DMS153 (cell line): ENCODE measurements at regions not wholly inside any gene's neighbourhood (a gene's known extent, or its start where the extent isn't known, plus 50 kb on each side); places are given as distances from the start of the nearest gene placed in this dataset.

Experiments used
- DNase-seq: peaks from one replicate; lab custom pipeline; 2025; lab: John Stamatoyannopoulos, UW

DNA sequence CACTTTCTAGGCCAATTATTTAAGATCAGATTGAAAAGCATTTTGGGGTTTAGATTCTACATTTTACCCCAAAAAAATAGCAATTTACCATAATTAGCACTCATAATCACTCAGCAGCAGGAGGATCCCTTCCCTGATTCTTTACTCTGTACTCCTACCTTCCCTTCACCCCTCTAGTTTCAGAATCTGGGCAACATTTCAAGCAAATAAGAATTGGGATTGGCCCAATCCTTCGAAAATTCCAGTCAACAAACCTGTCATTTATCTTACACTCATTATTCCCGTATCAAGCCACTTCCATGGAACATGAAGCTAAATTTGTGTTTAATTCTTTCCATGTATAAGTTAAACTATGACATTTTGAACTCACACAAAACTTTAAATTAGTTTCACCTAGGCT, 349.1 kb upstream of the USP15 start:
- no peak for DNase-seq

DNA sequence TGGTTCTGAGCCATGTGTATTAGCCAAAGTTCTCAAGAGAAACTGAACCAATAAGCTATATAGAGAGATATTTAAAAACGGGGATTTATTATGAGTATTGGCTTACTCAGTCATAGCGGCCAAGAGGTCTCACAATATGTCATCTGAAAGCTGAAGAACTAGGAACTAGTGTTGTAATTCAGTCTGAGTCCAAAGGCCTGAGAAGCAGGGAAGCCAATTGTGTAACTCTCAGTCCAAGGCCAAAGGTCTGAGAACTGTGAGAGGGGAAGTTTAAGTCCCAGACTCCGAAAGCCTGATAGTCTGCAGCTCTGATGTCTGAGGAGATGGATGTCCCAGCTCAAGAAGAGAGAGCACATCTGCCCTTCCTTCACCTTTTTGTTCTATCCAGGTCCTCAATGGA, 344.8 kb upstream of the USP15 start:
- DNase-seq = no peak

DNA sequence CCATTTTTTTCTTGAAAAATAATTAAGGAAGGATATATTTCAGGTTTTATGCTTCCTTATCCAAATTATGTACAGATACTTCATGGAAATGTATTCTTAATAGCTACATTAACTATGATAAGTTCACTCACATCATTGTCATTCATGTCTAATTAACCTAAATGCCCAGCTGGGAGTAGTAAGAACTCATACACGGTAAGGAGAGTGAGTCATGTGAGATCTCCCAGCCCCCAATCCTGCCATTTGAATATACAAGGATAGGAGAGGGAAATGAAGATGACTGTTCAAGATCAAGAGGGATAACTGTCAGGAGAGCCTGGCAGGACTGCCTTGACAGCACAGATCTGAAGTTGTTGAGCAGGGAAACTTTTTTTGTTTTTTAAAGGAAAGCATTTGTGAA, 343.4 kb upstream of the USP15 start:
- DNase-seq = no peak

DNA sequence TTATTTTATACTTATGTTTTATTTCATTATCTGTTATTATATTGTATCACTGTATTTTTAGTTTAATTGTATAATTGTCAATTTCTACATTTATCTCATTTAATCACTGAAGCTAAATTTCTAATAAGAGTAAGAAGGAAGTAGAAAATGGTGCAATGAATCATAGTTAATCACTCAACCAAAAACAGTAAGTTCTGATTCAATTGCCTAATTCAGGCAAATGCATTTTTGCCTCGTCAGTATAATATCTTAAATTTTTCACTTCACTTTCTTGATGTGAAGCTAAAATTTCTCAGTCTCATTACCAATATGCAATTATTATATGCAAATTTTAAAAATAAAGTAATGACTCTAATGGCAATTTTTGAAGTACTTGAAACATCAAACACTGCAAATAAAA, 340.5 kb upstream of the USP15 start:
- DNase-seq = no peak

DNA sequence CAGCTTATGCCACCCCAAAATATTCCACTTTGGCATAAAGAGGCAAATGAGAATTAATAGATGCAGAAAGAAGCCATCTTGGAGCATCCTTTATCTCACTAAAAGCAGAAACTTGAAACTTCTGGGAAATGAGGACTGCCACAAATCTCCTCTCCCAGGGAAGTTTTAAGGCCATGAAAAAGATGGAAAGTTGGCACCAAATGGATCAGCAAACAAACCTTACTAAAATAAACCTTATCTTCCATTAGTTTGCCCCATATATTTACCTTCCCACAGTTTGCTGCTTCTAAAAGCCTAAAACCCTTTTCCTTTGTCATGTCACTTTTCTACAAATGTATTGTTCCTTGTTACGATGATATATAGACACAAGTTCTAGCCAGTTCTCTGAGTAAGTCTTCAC, 340.0 kb upstream of the USP15 start:
- no peak for DNase-seq

DNA sequence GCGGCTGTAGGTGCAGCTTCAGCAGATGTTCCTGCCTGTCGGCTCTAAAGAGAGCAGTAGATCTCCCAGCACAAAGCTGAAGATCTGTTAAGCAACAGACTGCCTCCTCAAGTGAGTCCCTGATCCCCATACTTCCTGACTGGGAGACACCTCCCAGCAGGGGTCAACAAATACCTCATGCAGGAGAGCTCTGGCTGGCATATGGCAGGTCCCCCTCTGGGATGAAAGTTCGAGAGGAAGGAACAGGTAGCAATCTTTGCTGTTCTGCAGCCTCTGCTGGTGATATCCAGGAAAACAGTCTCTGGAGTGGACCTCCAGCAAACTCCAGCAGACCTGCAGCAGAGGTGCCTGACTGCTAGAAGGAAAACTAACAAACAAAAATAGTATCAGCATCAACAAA, 337.1 kb upstream of the USP15 start:
- no peak for DNase-seq

DNA sequence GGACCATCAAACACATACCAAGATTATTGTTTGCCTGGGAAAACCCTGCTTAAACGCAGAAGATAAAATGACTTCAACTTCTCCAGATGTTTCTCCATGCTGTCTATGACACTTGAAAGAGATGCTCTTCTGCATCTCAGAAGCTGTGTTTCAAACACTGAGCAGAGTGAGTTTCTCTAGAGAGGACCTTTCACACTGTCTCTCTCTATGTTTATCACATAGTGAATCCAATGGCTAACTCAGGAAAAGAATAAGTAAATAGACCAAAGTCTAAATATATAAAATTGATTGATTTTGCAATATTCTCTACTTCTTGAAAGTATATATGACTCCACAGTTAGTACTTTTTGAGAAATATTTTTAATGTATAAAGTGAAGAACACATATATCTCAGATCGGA, 325.6 kb upstream of the USP15 start:
- DNase-seq = no peak

DNA sequence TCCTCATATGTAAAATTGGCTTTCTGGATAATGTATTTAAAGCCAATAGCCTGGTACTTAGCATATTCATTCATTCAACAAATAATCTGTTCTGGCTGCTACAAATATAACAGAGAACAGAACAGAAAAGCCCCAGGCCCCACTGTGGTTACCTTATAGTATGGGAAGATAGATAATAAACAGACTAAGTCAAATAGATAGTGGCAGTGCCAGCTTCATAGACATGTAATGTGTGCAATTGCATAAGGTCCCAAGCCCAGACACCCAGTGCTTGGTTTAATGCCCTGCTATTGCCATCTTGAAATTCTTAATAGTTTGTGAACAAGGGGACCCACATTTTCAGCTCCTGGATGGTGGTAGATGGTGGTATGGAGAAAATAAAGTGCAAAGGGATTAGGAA, 320.2 kb upstream of the USP15 start:
- DNase-seq = no peak

DNA sequence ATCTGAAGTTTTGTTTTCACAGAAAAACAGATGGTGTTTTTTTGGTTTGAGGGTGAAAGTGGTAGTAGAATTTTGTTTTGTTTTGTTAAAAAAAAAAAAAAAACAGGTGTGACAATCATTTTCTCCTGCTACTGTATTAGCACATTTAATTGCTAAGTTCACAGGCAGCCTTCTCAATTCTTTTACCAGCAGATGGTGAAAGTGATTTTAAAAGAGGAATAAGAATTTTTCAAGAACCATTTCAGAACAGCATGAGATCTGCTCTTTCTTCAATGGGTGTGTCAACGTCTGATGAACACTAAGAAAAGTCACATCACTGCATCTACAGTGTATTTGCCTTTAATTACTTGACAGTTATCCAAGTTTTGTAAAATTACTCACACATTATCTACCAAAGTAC, 303.7 kb upstream of the USP15 start:
- no peak for DNase-seq

DNA sequence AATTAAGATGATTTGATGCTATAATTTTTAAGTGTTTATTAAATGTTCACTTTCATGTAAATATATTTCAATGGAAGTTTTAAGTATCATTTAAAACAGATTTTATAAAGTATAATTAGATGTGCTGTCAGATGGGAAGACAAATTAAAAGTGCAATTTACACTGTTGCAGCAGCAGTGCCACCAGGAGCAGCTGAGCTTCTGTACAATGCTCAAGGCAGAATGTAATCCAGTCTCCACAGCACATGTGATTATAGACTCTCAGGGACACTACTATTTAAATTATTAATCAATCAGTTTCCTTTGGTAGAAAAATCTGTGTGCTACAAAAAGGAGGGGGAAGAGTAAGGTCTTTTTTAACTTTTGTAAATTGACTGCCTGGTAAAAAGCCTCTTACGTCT, 285.7 kb upstream of the USP15 start:
- no peak for DNase-seq

DNA sequence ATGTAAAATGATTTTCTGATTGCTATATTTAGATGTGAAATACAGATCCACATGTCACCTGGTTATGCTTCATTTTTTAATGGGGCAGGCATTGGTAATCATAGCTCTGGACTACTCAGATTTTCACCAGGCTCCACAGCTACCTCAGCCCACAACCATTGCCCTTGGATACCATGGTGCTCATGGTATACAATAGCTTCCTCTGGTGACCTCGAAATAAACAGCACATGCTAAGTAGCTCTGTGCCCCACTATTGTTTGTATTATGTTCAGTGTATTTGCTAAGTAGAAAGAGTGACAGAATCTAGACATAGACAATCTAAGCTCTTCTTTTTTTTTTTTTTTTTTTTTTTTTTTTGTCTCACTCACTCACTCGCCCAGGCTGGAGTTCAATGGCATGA, 274.4 kb upstream of the USP15 start:
- no peak for DNase-seq

DNA sequence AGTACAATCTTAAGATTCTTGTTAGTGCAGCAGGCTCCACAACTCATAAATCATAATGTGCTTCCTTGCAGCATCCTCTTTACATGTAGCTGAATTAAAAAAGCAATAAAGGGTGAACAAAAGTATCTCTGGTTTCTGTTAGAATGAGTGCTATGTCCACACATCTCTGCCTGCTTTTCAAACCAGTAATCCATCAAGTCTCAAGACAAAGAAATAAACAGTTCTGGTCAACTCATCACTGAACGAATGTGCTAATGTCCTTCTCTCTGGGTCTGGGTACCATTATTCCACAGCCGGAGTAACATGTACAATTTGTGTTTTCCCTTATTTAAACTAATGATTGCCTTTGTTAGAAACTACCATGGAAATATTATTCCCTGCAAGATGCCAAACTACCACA, 273.0 kb upstream of the USP15 start:
- DNase-seq = no peak

DNA sequence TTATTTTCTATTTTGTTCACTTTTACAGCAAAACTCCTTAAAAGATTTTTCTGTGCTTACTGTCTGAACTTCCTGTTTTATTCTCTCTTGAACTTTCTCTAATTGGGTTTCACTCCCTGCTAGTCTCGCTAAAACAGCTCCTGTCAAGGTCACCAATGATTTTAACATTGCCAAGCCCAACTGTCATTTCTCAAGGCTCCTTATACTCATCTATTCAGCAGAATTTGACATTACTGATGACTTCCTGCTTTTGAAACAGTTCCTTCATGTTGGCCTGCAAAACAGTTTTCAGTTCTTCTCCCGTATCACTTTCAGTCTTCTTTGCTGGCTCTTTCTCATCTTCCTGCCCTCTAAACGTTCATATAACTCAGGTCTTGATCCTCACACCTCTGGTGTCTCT, 268.5 kb upstream of the USP15 start:
- DNase-seq = no peak

DNA sequence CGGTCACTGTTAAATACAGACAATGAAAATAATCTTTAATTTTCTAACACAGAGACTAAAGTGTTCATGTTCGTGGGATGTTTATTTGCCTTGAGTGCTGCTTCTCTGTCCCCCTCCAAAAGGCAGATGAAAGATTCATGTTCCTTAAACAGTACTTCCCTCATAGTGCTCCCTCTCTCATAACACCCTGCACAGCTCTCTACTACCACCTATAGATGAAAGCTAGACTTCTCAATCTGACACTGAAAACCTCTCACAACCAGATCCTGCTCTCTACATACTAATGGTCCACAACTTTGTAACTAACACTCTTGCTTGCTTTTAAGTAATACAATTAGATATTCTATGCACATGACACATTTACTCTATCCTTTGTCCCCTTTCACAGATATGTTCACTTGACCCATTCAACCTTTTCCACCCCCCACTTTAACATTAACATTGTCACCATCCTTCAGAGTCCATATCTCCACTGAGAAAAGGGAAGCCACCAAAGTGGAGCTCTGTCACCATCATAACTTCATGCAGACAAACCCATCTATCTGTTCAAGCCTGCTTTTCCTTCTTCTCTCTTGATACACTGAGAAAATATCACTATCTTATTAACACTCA, 266.4 kb upstream of the USP15 start:
- peak; percentile 20 for DNase-seq

DNA sequence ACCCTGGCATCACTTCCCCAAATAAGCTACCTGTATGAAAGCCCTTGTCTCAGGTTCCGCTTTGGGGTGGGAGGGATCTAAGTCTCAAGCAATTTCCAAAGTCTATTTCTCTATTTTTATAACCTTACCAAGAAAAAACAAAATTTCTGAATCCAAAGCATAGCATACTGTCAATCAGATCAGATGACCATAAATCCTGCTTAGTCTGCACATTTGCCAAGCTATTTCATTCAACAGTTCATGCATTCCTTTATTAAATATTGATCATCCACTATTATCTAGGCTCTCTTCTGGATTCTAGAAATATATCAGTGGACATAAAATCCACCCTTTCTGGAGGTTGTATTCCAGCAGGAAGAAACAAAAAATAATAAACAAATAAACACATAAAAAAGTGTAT, 263.5 kb upstream of the USP15 start:
- DNase-seq = no peak

DNA sequence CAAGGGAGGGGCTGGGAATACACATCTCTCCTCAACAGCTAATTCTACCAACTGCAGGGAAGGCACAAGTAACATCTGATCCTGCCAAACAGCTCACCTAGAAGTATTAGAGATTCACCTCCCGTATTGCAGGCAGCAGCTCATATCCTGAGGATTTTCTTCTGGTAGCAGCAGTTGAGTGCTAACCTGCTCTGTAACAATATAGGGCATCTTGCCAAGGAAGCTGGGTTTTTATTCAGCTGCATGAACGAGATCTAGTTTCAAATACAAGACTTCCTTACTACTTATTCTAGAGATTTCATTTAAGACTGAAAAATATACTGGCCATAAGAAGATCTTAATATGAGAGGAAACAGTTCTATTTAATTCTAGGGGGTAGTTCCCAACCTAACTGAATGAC, 261.4 kb upstream of the USP15 start:
- no peak for DNase-seq

DNA sequence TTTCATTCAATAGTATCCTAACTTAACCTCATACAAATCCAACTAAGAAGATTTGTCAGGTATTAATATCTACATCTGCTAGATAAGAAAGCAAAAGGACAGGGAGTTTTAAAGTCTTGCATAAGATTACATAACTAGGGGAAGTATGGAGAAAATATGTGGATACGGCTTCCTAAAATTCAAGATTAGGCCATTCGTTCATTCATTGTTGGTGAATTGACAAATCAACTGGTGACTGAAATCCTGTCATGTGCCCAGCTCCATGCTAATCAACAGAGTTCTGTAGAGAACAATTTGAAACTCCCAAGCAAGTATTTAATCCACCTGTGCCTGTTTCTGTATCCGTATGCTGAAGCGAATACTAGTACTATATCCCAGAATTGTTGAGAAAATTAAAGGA, 260.9 kb upstream of the USP15 start:
- no peak for DNase-seq

DNA sequence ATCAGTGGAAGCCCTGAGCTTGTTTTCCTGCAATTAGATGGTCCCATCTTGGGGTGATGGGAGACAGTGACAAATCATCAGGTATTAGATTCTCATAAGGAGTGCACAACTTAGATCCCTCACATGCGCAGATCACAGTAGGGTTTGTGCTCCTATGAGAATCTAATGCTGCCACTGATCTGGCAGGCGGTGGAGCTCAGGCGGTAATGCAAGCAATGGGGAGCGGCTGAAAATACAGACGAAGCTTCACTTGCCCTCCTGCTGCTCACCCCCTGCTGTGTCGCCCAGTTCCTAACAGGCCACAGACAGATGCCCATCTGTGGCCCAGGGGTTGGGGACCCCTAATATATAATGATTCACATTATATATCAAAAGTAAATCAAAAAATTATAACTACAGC, 258.8 kb upstream of the USP15 start:
- DNase-seq = no peak

DNA sequence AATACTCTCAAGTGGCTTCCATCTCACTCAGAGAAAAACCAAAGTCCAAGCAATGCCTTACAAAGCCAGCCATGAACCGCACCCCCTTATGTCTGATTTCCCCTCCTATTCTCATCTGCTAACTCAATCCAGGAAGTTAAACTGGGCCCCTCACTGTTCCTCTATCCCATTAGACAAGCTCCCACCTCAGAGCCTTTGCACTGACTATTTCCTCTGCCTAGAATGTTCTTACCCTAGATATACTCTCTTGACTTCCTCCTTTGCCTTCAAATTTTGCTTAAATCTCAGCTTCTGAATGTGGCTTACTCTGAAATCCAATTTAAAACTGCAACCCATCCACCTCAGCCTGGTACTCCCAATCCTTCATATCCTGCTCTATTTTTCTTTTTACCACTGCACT, 257.0 kb upstream of the USP15 start:
- DNase-seq = no peak

DNA sequence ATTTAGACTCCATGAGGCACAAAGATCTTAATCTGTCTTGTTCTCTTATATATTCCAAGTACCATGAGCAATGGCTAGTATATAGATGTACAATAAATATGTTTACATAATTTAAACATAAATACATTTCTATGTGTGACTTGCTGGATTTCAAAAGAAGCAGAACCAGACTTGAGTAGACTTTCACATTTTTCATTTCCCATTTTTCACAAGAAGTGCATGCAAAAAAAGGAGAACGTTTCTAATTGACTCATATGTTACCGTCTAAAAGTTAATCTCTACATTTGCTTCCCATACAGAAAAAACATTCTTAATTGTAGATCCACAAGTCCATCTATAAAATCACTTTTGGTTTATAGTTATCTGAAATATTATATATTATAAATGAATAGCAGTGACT, 256.5 kb upstream of the USP15 start:
- no peak for DNase-seq

DNA sequence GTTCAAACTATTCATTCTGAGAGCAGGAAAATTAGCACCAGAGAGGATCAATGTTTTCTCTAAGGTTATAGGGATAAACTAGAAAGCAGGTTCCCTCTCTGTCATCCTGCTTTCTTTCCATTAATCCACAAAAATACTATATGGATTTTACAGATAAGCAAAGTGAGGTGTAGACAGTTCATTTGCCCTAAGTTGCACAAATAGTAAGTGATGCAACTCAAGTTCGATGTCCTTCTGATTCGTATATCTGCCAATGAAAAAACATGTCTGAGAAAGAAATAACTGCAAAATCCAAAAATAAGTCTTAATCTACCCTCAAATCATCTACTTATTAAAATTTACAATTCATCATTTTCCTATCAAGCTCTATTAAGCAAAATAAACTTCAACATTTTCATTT, 254.6 kb upstream of the USP15 start:
- DNase-seq = no peak

DNA sequence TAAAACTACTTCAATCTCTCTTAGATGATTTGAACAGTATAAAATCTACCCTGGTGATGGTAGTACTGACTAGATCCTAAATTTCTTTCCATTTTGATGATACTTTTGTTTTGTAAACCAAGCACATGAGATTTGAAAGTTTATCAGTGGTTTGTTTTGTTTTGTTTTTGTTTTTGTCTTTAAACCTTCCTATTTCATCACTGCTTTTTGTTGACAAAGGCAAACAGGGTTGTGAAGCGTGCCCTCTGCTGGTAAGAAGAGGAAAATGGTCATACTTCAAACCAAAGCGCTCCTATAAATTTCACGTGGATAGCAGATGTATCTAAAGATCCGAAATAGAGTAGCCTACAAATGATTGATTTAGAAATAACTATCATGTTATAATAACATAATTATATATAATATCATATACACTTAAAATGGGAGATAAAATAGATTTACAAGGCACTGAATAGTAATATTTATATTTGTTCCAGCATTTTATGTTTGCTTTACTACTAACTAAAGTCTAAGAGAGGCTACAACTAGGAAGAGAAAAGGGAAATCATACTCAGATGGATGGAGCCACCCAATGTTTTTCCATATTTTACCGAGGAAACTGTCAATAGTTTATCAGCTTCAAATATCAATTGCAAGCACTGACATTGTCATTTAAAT, 254.0 kb upstream of the USP15 start:
- DNase-seq = no peak

DNA sequence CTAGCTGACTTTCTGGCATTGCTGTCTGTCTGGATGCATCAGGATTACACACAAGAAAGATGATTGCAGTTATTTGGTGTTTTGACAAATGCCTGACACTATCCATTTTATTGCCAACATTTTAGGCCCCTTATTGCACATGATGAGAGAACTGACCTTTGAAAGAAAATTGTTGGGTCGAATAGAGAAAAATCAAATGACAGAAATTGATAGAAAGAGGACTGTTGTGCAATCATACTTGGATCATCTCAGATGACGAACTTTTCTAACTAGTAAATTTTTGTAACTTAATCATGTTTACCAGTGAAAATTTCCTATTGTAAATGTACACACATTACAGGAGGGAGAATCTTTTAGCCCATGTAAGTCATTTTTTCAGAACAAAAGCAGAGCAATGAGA, 251.5 kb upstream of the USP15 start:
- no peak for DNase-seq

DNA sequence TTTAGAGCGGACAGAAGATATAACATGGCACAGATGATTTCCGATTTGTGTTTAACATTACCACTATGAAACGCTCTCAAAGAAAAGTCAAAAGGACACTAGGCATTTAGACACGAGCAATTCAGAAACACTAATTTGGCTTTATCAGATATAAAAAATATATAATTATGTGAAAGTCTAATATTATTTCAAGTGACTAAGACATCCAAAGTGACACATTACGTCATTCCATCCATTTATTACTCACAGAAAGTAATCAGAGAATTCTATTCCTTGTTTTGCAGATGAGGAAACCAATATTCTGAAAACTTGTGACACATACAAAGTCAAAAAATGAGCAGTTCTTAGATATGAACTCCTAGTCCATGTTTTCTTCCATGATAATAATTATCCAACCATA, 250.8 kb upstream of the USP15 start:
- DNase-seq = no peak
